HPDE6-E6E7 (cell line): ENCODE measurements at regions not wholly inside any gene's neighbourhood (a gene's known extent, or its start where the extent isn't known, plus 50 kb on each side); places are given as distances from the start of the nearest gene placed in this dataset.

Experiments used
- DNase-seq: peaks from one replicate; pipeline ENCODE4 v3.0.0; 2011; ENCODE audit warnings: missing footprints; ENCODE audit errors: extremely low spot score

GRCh38 chr2:33900610-33901009, 301.5 kb upstream of the FAM98A start:
- DNase-seq = no peak

DNA sequence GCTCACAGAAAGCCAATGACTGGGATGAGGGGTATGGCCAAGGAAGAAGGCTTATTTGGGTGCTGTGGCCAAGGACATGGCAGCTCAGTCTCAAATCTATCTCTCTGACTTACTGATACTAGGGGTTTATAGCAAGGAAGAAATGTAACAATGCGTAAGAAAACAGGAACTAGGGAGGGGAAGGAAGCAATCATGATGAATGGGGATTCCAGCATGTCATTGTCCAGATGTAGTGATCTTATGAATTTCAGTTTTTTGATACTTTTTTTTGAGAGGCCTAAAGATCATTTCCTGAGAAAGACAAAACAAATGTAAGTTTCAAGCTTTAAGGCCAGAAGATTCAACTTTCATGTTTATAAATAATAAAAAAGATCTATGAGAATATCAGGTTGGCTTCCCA, 298.6 kb upstream of the FAM98A start:
- DNase-seq = no peak

GRCh38 chr2:33893824-33894223, 294.7 kb upstream of the FAM98A start:
- no peak for DNase-seq

DNA sequence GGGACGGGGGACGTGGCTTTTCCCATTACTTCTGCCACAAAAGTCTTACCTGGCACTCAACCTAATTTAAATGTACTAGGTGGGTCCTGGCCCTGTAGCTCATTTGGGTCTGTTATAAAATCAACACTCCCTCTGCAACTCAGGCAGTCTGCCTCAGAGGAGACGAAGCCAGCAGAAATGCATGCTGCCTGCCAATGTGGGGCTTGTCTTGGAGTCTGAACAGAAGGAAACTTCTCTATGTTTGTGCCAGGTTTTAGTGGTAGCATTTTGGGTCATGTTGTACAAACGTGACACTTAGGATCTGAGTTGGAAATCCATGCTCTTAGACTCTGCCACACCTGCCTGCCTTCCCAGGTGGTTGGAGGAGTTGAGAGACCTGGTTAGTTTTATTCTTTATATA, 292.5 kb upstream of the FAM98A start:
- DNase-seq = no peak

- DNase-seq = no peak
Measured at GRCh38 chr2:33890686-33891085, 291.6 kb upstream of the FAM98A start.

DNA sequence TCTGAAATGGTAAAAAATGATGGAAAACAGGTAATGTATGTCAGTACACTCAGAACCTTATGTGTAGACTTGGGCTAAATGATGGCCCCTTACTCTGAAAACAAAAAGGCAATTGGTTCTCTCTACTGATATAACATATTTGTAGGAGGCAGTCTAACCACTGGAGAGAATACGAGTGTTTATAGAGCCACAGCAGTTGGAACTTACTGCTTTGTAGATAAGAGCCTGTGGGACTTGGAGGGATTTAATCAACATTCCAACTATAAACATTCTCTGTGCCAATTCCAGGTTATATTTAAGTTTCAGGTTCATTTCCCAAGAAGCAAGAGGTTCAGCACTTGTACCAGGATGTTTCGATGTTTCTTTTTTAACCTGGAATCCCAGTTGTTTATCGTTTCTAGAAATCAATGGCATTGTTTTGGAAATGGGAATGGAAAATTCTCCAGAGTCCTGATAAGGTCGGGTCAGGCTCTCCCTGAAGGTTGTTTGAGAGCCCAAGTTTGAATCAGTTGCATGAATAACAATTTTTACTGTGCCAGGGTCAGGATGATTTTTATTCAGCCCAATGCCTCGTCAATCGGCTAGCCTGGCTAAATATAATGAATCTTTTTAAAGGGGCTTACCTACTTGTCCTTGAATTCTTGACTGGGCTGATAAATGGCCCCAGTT, 278.4 kb upstream of the FAM98A start:
- DNase-seq = no peak

- no peak for DNase-seq
Measured at GRCh38 chr2:33873076-33873605, 274.0 kb upstream of the FAM98A start.

DNA sequence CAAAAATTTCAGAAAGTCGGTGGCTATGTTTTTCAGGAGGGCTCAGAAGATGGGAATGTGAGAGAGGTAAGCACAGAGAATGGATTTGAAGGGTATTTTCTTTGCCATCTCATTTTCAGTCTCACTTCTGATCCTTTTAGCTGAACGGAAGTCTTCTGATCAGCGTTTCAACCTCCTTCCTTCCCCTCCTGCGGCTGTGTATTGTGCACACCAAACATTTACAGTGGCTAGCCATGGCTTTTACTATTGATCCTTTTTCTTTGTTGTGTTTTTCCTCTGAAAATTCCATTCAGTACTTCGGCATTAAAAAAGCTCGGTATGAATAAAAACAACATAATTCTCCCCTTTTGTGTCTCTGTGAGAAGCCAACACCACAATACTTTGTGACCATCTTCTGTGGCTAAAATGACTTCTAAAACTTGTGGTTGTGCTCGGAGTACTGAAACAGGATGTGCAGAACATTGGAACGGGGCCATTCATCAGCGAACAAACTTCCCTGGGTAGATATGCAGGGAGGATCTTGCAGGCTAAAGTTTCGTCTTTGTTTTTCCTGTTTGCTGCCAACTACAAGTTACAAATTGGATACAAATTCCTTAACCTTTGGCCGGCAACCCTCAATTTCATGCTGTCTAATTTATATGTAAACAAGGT, 260.8 kb upstream of the FAM98A start:
- no peak for DNase-seq

DNA sequence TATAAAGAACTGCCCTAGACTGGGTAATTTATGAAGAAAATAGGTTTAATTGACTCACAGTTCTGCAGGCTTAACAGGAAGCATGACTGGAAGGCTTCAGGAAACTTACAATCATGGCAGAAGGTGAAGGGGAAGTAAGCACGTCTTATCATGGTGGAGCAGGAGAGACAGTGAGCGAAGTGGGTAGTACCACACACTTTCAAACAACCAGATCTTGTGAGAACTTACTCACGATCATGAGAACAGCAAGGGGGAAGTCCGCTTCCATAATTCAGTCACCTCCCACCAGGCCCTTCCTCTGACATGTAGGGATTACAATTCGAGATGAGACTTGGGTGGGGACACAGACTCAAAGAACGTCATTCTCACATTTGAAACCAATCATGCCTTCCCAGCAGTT, 260.1 kb upstream of the FAM98A start:
- no peak for DNase-seq

GRCh38 chr2:33848486-33848885, 249.4 kb upstream of the FAM98A start:
- DNase-seq = peak; percentile 12

- no peak for DNase-seq
Measured at GRCh38 chr2:33839791-33840190, 240.7 kb upstream of the FAM98A start.

- DNase-seq = no peak
Measured at GRCh38 chr2:33836628-33837027, 237.5 kb upstream of the FAM98A start.

DNA sequence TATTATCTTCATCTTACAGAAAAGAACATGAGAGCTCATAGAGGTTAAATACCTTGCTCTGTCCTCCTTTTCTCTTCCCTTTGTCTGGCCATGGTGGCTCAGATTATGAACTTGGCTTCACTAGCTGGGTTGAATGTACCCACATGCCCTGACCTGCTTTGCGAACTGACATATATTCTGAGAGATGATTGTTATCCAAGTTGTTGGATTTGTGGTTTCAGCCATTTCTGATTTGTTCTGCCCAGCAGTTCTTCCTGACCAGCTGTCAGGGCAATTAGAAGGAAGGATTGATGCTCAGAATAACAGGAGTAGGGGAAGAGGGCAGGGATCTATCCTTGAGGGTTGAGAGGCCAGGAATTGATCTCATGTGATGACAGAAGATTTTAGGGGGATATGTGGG, 236.8 kb upstream of the FAM98A start:
- DNase-seq = no peak

DNA sequence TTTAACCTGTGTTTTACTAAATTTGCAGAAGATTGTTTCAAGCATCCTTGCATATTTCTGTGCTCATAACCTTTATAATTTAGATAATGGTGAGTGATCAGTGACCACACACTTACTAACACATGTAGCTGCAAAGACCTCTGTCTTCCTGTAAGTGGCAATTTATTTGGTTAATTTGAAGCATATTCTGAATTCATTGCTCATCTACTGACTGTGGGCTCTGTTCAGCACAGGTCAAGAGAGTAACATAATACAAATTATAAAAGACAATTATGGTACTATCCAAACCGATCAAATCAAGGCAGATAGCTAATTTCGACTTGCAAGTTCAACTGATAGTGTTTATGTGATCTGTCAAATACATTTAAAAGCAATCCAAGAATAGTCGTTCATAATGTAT, 223.9 kb upstream of the FAM98A start:
- no peak for DNase-seq

DNA sequence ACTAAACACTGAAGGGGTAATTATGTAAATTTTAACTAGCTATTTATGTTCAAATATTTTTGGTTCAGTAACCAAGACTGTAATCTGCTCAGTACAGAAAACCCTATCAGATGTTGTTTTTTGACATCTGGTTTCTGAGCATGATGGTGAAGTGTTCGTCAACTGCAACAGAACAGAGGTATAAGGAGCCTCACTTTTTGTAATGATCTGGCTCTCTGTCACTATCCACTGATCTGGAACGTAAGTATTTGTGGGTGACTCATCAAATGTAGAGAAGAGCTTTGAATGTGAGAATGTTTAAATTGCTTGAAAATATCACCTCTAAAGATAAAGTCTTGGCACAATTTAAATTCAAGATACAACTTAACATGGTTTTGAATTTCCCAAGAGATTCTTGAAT, 213.6 kb upstream of the FAM98A start:
- DNase-seq = no peak

GRCh38 chr2:33810046-33810835, 211.1 kb upstream of the FAM98A start:
- DNase-seq = peak; percentile 10

GRCh38 chr2:33806041-33806440, 206.9 kb upstream of the FAM98A start:
- no peak for DNase-seq

DNA sequence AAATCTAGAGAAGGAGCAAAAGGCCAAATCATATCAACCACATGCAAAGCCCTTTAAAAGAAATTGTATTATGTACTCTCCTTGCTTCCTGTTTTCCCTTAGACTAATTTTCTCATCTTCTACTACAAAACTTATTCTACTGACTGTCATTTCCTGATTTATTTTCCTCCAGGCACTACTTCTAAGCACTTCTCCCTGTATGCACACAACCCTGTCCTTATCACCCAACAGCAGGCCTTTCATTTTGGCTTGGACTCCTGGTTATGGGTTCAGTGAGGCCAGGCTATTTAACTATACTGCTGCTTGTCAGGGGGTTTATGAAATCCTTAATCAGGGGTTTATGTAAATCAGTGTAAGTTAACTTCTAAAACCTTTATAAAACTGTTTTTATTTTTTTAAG, 205.1 kb upstream of the FAM98A start:
- no peak for DNase-seq

DNA sequence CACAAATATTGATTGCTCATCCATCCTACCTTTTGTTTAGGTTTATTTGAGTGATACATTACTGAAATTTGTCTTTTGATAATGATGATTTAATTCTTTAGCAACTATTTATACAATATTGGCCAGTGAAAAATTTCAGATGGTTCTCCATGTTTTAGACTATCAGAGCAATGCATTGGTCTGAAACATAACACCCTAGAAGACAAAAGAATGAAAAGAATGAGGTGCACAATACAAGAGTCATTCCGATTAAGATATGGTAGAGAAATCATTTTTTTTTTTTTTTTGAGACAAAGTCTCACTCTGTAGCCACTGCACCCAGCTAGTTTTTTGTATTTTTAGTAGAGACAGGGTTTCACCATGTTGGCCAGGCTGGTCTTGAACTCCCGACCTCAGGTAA, 197.4 kb upstream of the FAM98A start:
- DNase-seq = no peak

- DNase-seq = peak; percentile 22
Measured at GRCh38 chr2:33791625-33792024, 192.5 kb upstream of the FAM98A start.

- DNase-seq = no peak
Measured at GRCh38 chr2:33788044-33788443, 188.9 kb upstream of the FAM98A start.

GRCh38 chr2:33786881-33787280, 187.8 kb upstream of the FAM98A start:
- no peak for DNase-seq
